GM12878 (cell line): ENCODE measurements at regions not wholly inside any gene's neighbourhood (a gene's known extent, or its start where the extent isn't known, plus 50 kb on each side); places are given as distances from the start of the nearest gene placed in this dataset.

Source experiments
- ATAC-seq: fragments of 200-7000 bp; cut with Tn5 transposase; 3 replicates; pipeline ENCODE4 v1.9.1; 2020; ENCODE audit warnings: mild to moderate bottlenecking, moderate library complexity
- BruUV-seq: library from RNA; stranded (reverse); fragments of 400-500 nt; replicated peaks from 2 replicates; lab custom pipeline; 2021; lab: Mats Ljungman, UMichigan
- CTCF ChIA-PET: fragments of 300-600 bp; sonication (Branson Sonifier 250); formaldehyde crosslinking; extraction: SDS; loops from one replicate; lab custom pipeline; 2021; ENCODE audit warnings: inconsistent platforms; lab: Yijun Ruan, JAX
- POLR2A ChIA-PET: fragments of 350-600 bp; formaldehyde crosslinking; extraction: SDS; loops from one replicate; lab custom pipeline; 2021; ENCODE audit warnings: inconsistent platforms; lab: Charles Lee
- RAD21 ChIA-PET: fragments of 300-600 bp; sonication (Branson Sonifier 250); formaldehyde crosslinking; loops from one replicate; lab custom pipeline; 2023; ENCODE audit warnings: antibody characterized with exemption; ENCODE audit not compliant: unreplicated experiment; lab: Charles Lee
- SMC1A ChIA-PET: fragments of 300-600 bp; sonication (Branson Sonifier 250); formaldehyde crosslinking; loops from one replicate; lab custom pipeline; 2023; ENCODE audit not compliant: unreplicated experiment, uncharacterized antibody; lab: Charles Lee
- DNase-seq: peaks from one replicate; pipeline ENCODE4 v3.0.0-alpha.2; 2011; ENCODE audit warnings: low read depth, low spot score
- FAIRE-seq: peaks from 3 replicates; lab custom pipeline; 2011; peaks lifted over from hg19 to GRCh38; lab: Jason Lieb, UNC
- H2AFZ ChIP-seq: 2 replicates; pipeline ENCODE4 v1.6.0; 2011; ENCODE audit warnings: low read depth, low read length, control low read depth; ENCODE audit not compliant: control insufficient read depth
- H3K27ac ChIP-seq: 2 replicates; pipeline ENCODE4 v1.5.1; 2011; ENCODE audit warnings: control low read depth; ENCODE audit not compliant: control insufficient read depth, insufficient read depth
- H3K27me3 ChIP-seq, 2 experiments: replicated peaks in 1 of 2; 2 replicates each; pipeline versions ENCODE4 v1.6.0 to v1.6.1; 2011; ENCODE audit warnings: low read length in 1 of 2; ENCODE audit not compliant: control insufficient read depth in 2 of 2, insufficient read depth in 2 of 2
- H3K36me3 ChIP-seq, 2 experiments: 2 replicates each; pipeline ENCODE4 v1.5.1; 2011; ENCODE audit warnings: low read length in 1 of 2; ENCODE audit not compliant: control insufficient read depth in 2 of 2, insufficient read depth in 2 of 2
- H3K4me1 ChIP-seq: 2 replicates; pipeline ENCODE4 v1.6.1; 2011; ENCODE audit warnings: mild to moderate bottlenecking, low read length, moderate library complexity, mixed read lengths; ENCODE audit not compliant: control insufficient read depth, insufficient read depth
- H3K4me2 ChIP-seq: 2 replicates; pipeline ENCODE4 v1.6.0; 2011; ENCODE audit warnings: control low read depth; ENCODE audit not compliant: control insufficient read depth, insufficient read depth
- H3K4me3 ChIP-seq: fragments of 200-600 bp; sonication (generic); 2 replicates; pipeline ENCODE4 v1.5.1; 2016
- H3K79me2 ChIP-seq: 2 replicates; pipeline ENCODE4 v1.6.0; 2011; ENCODE audit warnings: low read length; ENCODE audit not compliant: control insufficient read depth, insufficient read depth
- H3K9ac ChIP-seq: 2 replicates; pipeline ENCODE4 v1.8.0; 2011; ENCODE audit warnings: low read length, control low read depth, mixed read lengths; ENCODE audit not compliant: control insufficient read depth, insufficient read depth
- H3K9me3 ChIP-seq: replicated peaks from 3 replicates; pipeline ENCODE4 v1.5.1; 2011; ENCODE audit warnings: mild to moderate bottlenecking, low read length; ENCODE audit not compliant: control insufficient read depth, insufficient read depth
- H4K20me1 ChIP-seq: 2 replicates; pipeline ENCODE4 v1.6.0; 2011; ENCODE audit not compliant: control insufficient read depth, insufficient read depth
- BRCA1 ChIP-seq: IDR thresholded peaks from 2 replicates; pipeline ENCODE4 v1.6.1; 2011; ENCODE audit warnings: low read depth, low read length, improper control_type of control experiment
- CEBPZ ChIP-seq: fragments of 150-350 bp; IDR thresholded peaks from 2 replicates; pipeline ENCODE4 v1.6.1; 2016; ENCODE audit warnings: low read depth, low read length
- CHD1 ChIP-seq: IDR thresholded peaks from 2 replicates; pipeline ENCODE4 v1.6.1; 2012; ENCODE audit warnings: low read depth, low read length, improper control_type of control experiment
- CREM ChIP-seq: IDR thresholded peaks from 2 replicates; pipeline ENCODE4 v1.6.1; 2014; ENCODE audit warnings: antibody characterized with exemption, low read depth
- RAD51 ChIP-seq: fragments of 450-650 bp; IDR thresholded peaks from 2 replicates; pipeline ENCODE4 v1.6.1; 2016; ENCODE audit warnings: moderate library complexity, mild to moderate bottlenecking, inconsistent platforms
- SIX5 ChIP-seq: IDR thresholded peaks from 2 replicates; pipeline ENCODE4 v1.6.1; 2011; ENCODE audit warnings: mild to moderate bottlenecking, low read depth, low read length, moderate library complexity; ENCODE audit not compliant: severe bottlenecking
- SREBF1 ChIP-seq: IDR thresholded peaks from 2 replicates; pipeline ENCODE4 v1.6.1; 2012; ENCODE audit warnings: mild to moderate bottlenecking, low read length
- WGBS: methylation state at CpG from one replicate; pipeline ENCODE4 v1.1.6; 2016; ENCODE audit warnings: low lambda C conversion rate; ENCODE audit not compliant: insufficient replicate concordance, insufficient coverage; ENCODE audit errors: missing lambda C conversion rate; 5-methylcytosine and 5-hydroxymethylcytosine counted together
- in situ Hi-C: fragments of 300-500 bp; cut with MboI; formaldehyde crosslinking; loops from 9 replicates; pipeline ENCODE4 v1.14.3; 2018; ENCODE audit warnings: mixed read lengths
- intact Hi-C: fragments of 100-400 bp; cut with micrococcal nuclease; formaldehyde crosslinking; loops from one replicate; pipeline ENCODE4 v1.14.2; 2022; ENCODE audit not compliant: unreplicated experiment
- TF ChIP-seq, protein P1 (sequence below): fragments of 450-650 bp; IDR thresholded peaks from 2 replicates; pipeline ENCODE4 v1.6.1; 2016; ENCODE audit warnings: mild to moderate bottlenecking, moderate library complexity, borderline replicate concordance

DNA sequence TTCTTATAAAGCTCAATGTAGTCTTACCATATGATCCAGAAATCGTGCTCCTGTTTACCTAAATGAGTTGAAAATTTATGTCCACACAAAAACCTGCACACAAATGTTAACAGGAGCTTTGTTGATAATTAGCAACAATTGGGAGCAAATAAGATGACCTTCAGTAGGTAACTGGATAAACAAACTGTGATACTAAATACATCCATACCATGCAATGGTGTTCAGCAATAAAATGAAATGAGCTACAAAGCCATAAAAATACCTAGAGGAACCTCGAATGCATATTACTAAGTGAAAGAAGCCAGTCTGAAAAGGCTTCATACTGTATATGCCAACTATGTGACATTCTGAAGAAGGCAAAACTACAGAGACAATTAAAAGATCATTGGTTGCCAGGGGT lies 185.6 kb upstream of the HNRNPA3 start:
- POLR2A ChIA-PET = interaction anchor here (1.8 kb wide), 1 partner anchor 10 kb away, joined by 4 read pairs; no protein-coding TSS in a partner anchor
- SMC1A ChIA-PET = interaction anchor here (0.6 to 2.7 kb wide), 15 partner anchors 9 to 121 kb away, joined by 3 to 15 read pairs (median 5); no protein-coding TSS in a partner anchor
- Histone ChIP-seq H3K4me3 (no peak overlapping the region), H2AFZ (no peak overlapping the region), H3K27me3 (no peaks in the 10 kb centered on the region), H4K20me1 (no peaks in the 10 kb centered on the region), H3K27ac (no peak overlapping the region), H3K4me1 (no peaks in the 10 kb centered on the region), H3K36me3 (no peaks in the 10 kb centered on the region), H3K9ac (no peak overlapping the region), H3K4me2 (no peak overlapping the region), H3K9me3 (no peaks in the 10 kb centered on the region), H3K79me2 (no peaks in the 10 kb centered on the region)
- in situ Hi-C loops = no loop called here
- BruUV-seq = no TSS peak
- CTCF ChIA-PET = interaction anchor here (0.7 to 2.8 kb wide), 8 partner anchors 9 to 202 kb away, joined by 3 to 13 read pairs (median 3); no protein-coding TSS in a partner anchor
- RAD21 ChIA-PET = interaction anchor here (0.7 to 1.8 kb wide), 11 partner anchors 21 to 199 kb away, joined by 3 to 5 read pairs (median 3); no protein-coding TSS in a partner anchor
- intact Hi-C loops = no loop called here
- ATAC-seq = no peak
- DNase-seq = no peak
- no peak for FAIRE-seq
- 35% methylated on average over 2 of the region's 2 CpGs for whole genome bisulfite sequencing
- TF ChIP-seq CREM (no peak), RAD51 (no peak), SIX5 (no peak), SREBF1 (no peak), CHD1 (no peak), BRCA1 (no peak), CEBPZ (no peak)
- TF ChIP-seq, protein P1, sequence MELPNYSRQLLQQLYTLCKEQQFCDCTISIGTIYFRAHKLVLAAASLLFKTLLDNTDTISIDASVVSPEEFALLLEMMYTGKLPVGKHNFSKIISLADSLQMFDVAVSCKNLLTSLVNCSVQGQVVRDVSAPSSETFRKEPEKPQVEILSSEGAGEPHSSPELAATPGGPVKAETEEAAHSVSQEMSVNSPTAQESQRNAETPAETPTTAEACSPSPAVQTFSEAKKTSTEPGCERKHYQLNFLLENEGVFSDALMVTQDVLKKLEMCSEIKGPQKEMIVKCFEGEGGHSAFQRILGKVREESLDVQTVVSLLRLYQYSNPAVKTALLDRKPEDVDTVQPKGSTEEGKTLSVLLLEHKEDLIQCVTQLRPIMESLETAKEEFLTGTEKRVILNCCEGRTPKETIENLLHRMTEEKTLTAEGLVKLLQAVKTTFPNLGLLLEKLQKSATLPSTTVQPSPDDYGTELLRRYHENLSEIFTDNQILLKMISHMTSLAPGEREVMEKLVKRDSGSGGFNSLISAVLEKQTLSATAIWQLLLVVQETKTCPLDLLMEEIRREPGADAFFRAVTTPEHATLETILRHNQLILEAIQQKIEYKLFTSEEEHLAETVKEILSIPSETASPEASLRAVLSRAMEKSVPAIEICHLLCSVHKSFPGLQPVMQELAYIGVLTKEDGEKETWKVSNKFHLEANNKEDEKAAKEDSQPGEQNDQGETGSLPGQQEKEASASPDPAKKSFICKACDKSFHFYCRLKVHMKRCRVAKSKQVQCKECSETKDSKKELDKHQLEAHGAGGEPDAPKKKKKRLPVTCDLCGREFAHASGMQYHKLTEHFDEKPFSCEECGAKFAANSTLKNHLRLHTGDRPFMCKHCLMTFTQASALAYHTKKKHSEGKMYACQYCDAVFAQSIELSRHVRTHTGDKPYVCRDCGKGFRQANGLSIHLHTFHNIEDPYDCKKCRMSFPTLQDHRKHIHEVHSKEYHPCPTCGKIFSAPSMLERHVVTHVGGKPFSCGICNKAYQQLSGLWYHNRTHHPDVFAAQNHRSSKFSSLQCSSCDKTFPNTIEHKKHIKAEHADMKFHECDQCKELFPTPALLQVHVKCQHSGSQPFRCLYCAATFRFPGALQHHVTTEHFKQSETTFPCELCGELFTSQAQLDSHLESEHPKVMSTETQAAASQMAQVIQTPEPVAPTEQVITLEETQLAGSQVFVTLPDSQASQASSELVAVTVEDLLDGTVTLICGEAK = no peak
